Putamen (tissue), 1 donor: ENCODE measurements at regions not wholly inside any gene's neighbourhood (a gene's known extent, or its start where the extent isn't known, plus 50 kb on each side); places are given as distances from the start of the nearest gene placed in this dataset.
"Not testable (repeated sequence)": the region's sequence is repeated elsewhere in the genome, so short reads cannot be mapped to it uniquely, and the experiment has no call there.

Experiments
- DNase-seq: peaks from one replicate; pipeline ENCODE4 v3.0.0-alpha.2; 2016; ENCODE audit warnings: low spot score

DNA sequence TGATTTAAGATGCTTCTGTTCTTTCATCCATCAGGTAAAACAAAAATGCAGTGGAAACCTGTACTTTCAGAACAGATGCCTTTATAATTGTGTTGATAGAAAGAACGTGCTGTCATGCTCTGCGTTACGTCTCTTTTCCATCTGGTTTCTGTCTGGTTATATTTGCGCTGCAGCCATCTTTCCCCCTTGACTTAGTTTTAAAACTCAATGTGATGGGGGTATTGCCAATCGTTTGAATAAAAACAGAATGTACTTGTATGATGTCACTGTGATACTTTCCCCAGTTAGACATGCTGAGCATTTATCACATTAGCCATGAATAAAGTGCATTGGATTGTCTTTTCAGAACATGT, 508.6 kb downstream of the ADCYAP1 start:
- no peak for DNase-seq

DNA sequence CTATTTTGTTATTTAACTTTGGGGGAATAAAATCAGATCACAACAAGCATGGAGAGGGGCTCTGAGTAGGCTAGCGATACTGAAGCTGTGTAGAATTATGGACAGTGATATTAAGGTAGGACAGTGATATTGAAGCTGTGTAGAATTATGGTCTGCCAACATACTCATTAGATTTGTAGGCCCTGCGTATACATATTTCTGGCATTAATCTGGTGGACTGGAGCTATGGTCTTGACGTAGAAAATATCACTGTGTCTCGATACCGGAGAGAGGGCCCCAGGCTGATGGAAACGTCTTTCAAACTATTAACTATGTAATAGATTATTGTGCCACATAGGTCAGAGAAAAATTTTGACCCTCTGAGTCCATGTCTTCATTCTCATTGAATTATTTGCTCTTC, 511.4 kb downstream of the ADCYAP1 start:
- DNase-seq: no peak

DNA sequence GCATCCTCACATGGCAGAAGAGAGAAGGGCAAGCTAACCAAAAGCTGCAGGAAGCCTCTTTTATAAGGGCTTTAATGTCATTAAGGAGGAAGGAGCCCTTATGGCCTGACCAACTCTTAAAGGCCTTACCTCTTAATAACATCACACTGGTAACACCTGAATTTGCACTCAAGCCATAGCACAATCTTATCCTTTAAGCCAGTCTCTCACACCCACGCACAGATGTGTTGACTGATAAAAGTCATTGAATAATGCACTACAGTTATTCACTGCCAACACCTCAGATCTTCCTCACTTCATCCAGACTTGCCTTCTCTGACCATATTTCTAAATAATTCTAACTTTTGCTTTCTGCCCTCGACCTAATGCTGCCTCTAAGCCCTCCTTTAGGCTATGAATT, 516.8 kb downstream of the ADCYAP1 start:
- DNase-seq: no peak

DNA sequence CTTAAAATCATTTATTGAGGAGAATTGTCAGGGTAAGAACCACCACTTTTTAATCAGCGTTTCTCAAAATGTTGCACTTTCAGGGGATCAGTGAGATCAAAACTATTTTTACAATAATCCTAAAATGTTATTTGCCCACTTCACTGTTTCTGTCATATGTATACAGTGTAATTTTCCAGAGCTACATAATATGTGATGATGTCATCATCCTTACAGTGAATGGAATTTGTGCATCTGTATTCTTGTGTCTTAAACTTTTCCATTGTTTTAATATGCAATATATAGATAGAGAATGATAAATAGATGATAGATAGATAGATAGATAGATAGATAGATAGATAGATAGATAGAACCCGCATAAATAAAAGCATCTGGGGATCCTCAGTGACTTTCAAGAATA, 518.0 kb downstream of the ADCYAP1 start:
- DNase-seq: no peak

DNA sequence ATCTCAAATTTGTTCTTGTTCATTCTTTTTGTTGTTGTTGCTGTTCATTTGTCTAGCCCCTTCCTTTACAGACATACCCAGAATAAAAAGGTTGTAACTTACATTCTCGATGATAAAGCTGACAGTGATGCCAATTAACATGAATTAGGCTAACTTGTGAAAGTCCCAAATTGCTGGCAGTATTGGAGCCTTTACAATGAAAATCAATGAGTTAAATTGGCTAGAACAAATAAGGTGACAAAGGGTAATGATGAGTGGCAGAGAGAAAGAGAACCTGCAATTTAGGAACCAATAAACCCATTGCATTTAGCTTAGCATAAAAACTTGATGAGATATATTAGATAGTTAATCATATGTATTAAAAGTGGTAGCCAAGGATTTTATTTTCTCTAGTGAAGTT, 521.0 kb downstream of the ADCYAP1 start:
- no peak for DNase-seq

DNA sequence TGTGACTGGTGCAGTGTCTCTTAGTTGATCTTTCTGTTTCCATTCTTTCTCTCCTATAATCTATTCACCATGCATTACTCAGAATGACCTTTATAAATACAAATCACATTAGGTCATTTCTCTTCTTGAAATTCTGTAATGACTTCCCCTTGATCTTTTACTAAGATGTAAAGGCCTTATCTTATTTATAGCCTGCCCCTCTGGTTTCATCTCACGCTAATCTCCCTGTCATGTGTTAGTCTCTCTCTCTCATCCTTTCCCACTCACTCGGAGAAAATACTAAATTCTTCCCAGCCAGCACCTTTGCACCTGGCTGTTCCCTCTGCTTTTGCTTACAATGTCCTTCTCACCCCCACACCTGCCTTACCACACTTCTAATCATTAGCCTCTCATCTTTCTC, 530.8 kb downstream of the ADCYAP1 start:
- DNase-seq: no peak

DNA sequence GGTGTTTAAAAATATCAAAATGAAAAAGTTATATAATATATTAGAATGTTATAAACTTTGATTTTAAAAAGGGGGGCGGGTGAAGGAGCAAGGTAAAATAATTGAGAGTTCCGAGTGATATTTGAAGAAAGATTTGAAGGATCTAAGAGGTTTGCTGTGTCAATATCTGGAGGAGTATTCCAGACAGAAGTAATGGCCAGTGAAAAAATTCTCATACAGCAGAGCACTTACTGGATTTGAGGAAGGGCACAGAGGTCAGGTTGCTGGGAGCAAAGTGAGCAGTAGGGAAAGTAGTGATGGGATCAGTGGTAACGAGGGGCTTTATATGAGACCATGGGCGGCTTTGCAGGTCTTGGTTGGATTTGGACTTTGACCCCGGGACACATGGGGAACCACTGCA, 531.5 kb downstream of the ADCYAP1 start:
- no peak for DNase-seq

DNA sequence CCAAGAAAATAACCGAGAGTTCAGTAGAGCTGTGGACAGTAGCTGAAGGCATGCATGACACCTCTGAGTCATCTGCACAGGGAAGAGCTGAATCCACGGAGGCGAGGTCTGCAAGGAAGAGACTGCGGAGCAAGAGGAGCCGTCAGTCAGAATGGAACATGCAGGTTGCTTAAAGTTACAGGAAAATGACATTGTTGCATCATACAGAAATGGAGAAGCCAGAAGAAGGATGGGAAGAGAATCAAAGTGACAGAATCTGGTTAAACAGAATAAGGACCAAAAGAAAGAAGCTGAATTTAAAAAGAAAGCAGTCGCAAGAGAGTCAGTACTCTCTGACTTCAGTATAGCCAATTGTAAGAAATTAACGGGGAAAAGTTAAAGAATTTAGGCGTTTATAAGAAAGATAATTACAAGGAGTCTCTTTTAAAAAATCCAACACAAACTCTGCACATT, 533.8 kb downstream of the ADCYAP1 start:
- no peak for DNase-seq

DNA sequence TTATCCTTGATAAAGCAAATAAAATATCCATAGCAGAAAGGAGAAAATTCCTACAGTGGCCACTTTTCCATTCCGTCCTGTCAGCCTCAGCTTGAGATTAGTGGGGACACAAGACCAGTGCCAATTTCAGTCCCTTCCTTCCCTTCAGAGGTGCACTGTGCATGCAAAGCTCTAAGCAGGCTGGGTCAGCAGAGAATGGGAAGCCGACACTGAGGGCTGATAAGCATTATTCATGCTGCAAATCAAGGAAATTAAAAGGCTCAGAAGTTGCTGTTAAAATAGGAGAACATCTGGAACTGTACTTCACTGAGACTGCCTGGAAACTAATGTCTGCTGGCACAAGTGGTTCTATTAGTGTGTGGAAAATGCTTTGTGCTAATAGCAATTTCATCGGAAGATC, 534.3 kb downstream of the ADCYAP1 start:
- DNase-seq: no peak

DNA sequence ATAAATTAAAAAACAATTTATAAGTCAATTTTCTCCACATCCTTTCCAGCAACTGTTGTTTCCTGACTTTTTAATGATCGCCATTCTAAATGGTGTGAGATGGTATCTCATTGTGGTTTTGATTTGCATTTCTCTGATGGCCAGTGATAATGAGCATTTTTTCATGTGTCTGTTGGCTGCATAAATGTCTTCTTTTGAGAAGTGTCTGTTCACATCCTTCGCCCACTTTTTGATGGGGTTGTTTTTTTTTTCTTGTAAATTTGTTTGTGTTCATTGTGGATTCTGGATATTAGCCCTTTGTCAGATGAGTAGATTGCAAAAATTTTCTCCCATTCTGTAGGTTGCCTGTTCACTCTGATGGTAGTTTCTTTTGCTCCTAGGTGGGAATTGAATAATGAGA, 539.4 kb downstream of the ADCYAP1 start:
- DNase-seq: not testable (repeated sequence)

DNA sequence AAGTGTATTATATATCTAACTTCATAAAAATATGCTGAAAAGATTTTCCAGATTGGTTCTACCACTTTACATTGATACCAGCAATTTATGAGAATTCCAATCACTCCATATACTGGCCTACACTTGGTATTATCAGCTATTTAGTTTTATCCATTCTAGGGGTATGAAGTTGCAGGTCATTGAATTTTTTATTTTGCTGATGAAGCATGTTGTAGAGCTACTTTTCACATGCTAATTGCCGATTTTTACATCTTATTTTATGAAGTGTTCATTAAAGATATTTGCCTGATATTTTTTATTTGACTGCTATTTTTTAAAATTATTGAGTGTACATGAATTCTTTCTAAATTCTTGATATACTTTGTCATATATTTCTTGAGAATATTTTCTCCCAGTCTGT, 542.1 kb downstream of the ADCYAP1 start:
- no peak for DNase-seq

DNA sequence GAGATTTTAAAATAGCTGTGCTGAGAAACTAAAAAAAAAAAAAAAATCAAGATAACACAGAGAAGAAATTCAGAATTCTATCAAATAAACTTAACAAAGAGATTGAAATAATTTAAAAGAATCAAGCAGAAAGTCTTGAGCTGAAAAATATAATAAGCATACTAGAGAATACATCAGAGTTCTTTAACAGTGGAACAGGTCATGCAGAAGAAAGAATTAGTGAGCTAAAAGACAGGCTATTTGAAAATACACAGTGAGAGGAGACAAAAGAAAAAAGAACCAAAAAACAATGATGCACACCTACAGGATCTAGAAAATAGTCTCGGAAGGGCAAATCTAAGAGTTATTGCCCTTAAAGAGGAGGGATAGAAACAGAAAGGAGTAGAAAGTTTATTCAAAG, 548.1 kb downstream of the ADCYAP1 start:
- no peak for DNase-seq

DNA sequence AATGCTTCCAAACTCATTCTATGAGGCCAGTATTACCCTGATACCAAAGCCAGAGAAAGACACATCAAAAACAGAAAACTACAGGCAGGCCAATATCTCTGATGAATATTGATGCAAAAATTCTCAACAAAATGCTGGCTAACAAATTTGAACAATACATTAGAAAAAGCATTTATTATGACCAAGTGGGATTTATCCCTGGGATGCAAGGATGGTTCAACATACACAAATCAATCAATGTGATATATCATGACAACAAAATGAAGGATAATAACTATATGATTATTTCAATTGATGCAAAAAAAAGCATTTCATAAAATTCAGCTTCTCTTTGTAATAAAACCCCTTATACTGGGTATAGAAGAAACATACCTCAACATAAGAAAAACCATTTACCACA, 550.9 kb downstream of the ADCYAP1 start:
- DNase-seq: no peak

DNA sequence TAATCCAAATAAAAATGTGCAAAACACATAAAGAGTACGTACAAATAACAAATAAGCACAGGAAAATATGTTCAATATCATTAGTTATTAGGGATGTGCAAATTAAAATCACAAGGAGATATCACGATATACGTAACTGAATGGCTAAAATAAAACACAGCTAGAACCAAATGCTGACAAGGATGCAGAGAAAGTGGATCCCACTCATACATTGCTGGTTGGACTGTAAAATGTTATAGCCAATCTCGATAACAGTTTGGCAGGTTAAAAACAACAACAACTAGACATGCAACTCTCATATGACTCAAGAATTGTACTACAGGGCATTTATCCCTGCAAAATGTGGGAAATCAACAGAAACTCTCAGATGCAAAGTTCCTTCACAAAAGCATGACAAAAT, 553.9 kb downstream of the ADCYAP1 start:
- no peak for DNase-seq

DNA sequence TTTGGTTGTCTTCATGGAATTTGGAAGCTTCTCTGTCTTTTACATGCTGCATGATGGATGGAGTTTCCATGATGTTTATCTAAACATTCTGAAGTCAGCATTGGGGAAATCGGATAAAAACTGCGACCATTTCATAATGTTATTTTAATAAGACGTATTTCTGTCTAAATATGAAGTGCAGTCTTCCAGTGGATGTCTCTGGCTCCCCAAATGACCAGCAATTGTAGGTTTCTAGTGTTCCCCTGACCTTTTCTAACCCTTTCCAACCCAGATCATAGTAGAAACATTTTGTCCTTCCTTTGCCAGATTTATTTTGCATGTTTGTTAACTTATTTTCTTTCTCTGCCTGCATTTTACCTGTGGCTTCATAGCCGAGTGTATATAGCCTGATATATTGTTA, 559.3 kb downstream of the ADCYAP1 start:
- no peak for DNase-seq

DNA sequence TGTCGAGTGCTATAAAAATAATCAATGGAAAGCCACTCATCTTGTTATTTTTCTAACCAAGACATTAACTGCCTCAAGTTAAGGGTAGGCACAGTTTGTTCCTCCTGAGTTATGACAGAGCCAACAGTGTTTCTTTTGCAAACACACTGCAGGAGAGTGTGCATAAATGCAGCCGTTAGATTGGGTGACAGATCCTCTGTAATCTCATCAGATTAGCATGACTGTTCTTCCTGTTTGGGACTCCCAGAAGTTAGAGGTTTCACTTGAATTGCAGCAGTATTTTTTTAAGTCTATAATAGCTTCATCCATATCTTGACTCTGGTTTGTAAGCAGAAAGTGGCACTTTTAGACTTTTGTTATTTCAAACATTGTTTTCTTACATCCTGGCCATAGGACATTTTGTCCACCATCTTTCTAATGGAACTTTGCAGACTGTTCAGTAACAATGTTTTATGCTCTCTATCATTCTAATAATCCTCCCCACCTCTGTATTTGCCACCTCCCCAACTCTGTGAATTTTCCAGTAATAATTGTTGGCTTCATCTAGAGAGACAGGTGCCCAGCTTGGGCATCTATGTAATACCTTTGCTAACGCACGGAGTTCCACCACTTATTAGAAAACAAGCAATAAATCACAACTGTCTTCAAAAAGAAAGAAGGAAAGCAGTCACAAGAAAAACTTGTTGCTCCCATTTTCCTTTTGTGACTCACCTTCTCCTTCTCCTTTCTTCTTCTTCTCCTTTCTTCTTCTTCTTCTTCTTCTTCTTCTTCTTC, 560.0 kb downstream of the ADCYAP1 start:
- no peak for DNase-seq

DNA sequence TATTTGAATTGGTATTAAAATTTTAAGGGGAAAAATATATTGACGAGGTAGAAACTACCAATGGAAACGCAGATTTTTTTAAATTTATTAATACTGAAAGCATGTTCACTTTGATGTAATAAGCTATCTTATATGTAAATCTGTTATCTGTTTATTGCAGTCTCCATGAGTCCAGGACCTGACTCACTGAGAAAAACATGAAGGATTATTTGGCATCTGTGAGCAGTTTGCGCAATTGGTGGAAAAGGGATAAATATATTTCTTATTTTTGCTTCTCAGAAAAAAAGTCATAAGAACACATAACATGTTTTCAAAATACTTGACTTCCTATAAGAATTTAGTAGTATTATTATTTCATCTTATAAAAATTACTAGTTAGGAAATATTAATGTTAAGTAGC, 561.4 kb downstream of the ADCYAP1 start:
- DNase-seq: no peak

DNA sequence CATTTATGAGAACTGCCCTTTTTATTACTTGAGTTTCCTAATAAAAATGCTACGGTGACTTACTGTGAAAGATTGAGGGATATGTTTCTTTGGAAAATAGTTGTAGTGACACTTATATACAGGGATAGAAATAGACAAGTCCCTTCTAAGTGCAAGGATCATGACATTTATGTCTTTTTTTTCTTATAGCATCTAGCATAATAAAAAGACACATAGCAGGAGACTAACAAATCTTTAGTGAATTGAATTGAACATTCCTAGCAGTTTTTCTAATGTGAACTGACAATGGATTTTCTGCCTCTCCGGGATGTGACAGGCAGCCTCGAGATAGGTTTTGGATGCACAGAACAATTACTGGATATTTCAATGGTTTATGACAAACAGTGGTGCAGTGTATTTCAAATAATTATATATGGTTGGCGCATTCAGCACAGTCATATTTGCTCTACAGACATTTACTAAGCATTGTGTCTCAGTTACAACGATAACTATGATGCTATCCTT, 562.8 kb downstream of the ADCYAP1 start:
- no peak for DNase-seq

DNA sequence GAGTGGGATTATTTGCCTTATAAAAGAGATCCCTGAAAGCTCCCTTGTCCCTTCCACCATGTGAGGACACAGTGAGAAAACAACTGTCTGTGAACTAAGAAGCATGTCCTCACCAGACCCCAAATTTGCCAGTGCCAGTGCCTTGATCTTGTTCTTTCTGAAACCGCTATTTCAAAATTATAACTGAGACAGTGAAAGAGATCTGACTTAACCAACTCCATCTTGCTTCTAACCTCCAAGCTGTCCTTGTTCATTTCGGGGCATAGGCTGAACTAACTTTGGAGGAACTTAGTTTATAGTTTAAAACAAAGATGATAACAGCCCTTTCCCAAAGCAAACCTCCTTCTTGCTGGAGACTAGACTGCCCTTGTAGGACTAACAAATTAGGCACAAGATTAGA, 563.9 kb downstream of the ADCYAP1 start:
- DNase-seq: no peak

DNA sequence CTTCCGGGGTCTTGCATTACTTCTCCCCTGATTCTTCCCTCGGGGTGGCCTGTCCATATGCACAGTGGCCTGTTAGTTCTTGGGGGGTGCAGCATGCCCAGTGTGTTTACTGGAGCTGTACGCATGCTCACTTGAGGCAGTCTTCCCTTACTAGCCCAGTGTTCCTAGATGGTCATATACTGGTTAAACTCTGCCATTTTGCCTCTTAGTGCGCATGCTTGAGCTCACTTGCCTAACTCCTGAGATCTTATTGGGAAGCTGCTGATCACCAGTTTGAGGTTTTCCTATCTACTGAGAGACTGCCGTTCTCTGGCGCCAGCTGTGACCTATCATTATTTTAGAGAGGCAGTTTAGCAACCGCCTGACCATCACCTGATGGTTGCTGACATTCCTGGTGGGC, 571.2 kb downstream of the ADCYAP1 start:
- no peak for DNase-seq

DNA sequence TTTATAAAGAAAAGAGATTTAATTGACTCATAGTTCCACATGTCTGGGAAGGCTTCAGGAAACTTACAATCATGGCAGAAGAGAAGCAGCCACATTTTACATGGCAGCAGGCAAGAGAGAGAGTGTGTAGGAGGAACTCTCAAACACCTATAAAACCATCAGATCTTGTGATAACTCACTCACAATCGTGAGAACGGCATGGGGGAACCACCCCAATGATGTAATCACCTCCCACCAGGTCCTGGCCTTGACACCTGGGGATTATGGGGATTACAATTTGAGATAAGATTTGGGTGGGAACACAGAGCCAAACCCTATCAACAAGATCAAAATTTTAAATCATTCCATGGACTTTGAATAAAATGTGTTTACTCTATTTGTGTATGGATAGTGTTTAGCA, 575.6 kb downstream of the ADCYAP1 start:
- no peak for DNase-seq

DNA sequence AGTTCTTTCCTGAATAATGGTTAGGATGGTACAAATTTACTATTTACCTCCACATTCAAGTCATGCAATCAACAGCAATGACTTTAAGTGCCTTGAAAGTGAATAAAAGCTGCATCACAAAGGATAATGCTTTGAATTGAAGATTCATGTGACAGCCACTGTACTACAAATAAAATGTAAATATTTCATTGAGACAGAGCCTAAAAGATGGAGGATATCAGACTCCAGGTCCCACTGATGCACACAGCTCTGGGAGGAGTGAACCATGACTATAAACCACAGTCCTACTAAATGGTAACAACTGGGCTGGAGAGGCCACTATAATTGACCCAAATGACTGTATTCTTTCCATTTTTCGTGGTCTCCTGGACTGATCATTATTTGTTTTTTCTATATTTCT, 576.9 kb downstream of the ADCYAP1 start:
- no peak for DNase-seq

DNA sequence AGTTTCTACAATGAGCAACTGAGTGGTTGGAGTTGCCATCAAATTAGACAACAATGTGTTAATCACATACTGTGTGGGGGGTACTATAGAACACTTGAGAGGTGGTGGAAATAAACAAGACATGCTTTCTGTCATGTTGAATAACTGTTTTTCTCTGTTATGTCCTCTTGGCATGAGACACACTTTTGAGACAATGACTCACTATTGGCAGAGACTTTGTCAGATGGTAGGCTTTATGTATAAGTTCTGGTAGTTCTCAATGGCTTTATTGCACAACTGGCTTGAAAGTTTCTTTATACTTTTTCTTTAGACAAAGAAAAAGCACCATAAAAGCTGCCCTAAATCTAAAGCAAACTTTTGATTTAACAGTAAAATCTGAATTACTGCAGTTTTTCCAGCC, 578.7 kb downstream of the ADCYAP1 start:
- DNase-seq: no peak

DNA sequence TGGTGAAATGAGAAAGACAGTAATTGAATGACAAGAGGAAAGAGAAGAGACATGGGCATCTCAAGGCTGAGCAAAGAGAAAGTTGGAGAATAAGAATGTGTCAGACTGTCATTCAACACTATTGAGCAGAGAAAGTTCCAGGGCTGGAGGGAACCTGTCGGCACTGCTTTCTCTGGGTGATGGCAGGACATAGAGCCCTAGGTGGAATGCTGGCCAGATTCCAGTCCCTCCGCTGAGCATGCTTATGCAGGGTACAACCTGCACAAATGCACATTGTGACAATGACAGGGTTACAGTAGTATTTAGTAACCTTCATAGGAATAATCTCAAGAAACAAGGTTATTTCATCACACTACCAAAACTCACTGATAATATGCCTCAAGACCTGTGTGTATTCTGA, 582.8 kb downstream of the ADCYAP1 start:
- DNase-seq: no peak
